ENCODE measurements at regions not wholly inside any gene's neighbourhood (a gene's known extent, or its start where the extent isn't known, plus 50 kb on each side); places are given as distances from the start of the nearest gene placed in this dataset.

DNA sequence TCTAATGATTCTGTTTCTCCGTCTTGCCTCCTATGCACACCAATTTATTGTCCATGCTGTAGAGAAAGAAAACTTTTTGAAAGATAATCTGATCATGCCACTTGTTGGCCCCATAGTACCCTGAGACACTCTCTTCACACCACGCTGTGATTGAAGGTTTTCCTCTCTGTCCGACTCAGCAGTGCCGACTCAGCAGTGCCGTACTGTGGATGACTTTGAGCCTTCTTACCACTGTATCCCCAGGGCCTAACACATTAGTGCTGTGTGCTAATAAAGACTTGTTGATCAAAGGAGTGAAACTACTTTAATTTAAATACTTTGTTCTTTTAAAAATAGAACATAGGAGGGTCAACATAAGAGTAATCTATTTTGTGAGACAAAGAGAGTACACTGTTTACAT, 429.6 kb downstream of the KLF12 start:
- TF ChIP-seq EZH2 (IDR thresholded peaks at IDR 0.05) = no peak
- TF ChIP-seq POLR2AphosphoS5 (IDR thresholded peaks at IDR 0.05; ENCODE audit: borderline replicate concordance, low read depth, low read length) = no peak

Measured in SK-N-MC (cell line).